A673 (cell line): ENCODE measurements at regions not wholly inside any gene's neighbourhood (a gene's known extent, or its start where the extent isn't known, plus 50 kb on each side); places are given as distances from the start of the nearest gene placed in this dataset.

Source experiments
- BruUV-seq: library from RNA; stranded (reverse); fragments of 400-500 nt; replicated peaks from 2 replicates; lab custom pipeline; 2021; lab: Mats Ljungman, UMichigan
- CTCF ChIA-PET: fragments of 300-600 bp; sonication (Branson Sonifier 250); formaldehyde crosslinking; loops from one replicate; lab custom pipeline; 2022; ENCODE audit warnings: antibody characterized with exemption; lab: Charles Lee
- POLR2A ChIA-PET: fragments of 300-600 bp; sonication (Branson Sonifier 250); formaldehyde crosslinking; loops from one replicate; lab custom pipeline; 2022; ENCODE audit warnings: antibody characterized with exemption; ENCODE audit not compliant: low non-redundant PET; lab: Charles Lee
- DNase-seq: peaks from one replicate; pipeline ENCODE4 v3.0.0-alpha.2; 2015; ENCODE audit warnings: low spot score
- H3K27ac ChIP-seq: fragments of 200-600 bp; sonication (generic); 2 replicates; pipeline ENCODE4 v1.5.1; 2016; ENCODE audit warnings: mixed run types, low read depth, mild to moderate bottlenecking, mixed read lengths, antibody characterized with exemption, low read length; ENCODE audit not compliant: poor library complexity, severe bottlenecking
- H3K27me3 ChIP-seq: fragments of 200-600 bp; sonication (generic); replicated peaks from 2 replicates; pipeline ENCODE4 v1.6.1; 2017; ENCODE audit warnings: mixed run types, low read depth, mild to moderate bottlenecking, mixed read lengths, antibody characterized with exemption, low read length; ENCODE audit not compliant: insufficient read depth, poor library complexity
- H3K36me3 ChIP-seq: fragments of 200-600 bp; sonication (generic); 2 replicates; pipeline ENCODE4 v1.6.1; 2016; ENCODE audit warnings: mixed run types, mild to moderate bottlenecking, mixed read lengths, antibody characterized with exemption, low read length; ENCODE audit not compliant: insufficient read depth, poor library complexity, severe bottlenecking
- H3K4me1 ChIP-seq: fragments of 200-600 bp; sonication (generic); 2 replicates; pipeline ENCODE4 v1.6.1; 2017; ENCODE audit warnings: mixed run types, mild to moderate bottlenecking, mixed read lengths, antibody characterized with exemption, low read length; ENCODE audit not compliant: insufficient read depth, poor library complexity, severe bottlenecking
- H3K4me3 ChIP-seq: fragments of 200-600 bp; sonication (generic); 2 replicates; pipeline ENCODE4 v1.5.1; 2016; ENCODE audit warnings: low read depth, mixed run types, mild to moderate bottlenecking, mixed read lengths, low read length; ENCODE audit not compliant: poor library complexity, severe bottlenecking
- H3K9me3 ChIP-seq: fragments of 200-600 bp; sonication (generic); 2 replicates; pipeline ENCODE4 v1.6.1; 2016; ENCODE audit warnings: mixed run types, low read depth, mild to moderate bottlenecking, mixed read lengths, antibody characterized with exemption, low read length; ENCODE audit not compliant: poor library complexity, severe bottlenecking
- CTCF ChIP-seq: fragments of 300-800, 200-600 bp; sonication (generic); conservative IDR thresholded peaks from 2 replicates; pipeline ENCODE4 v1.5.1; 2017; ENCODE audit warnings: low read depth, mild to moderate bottlenecking, antibody characterized with exemption, low read length, moderate library complexity, mixed read lengths
- EZH2 ChIP-seq: fragments of 200-600 bp; sonication (generic); IDR thresholded peaks from 2 replicates; pipeline ENCODE4 v1.6.1; 2017; ENCODE audit warnings: borderline replicate concordance, low read depth, mild to moderate bottlenecking, mixed read lengths, antibody characterized with exemption, low read length; ENCODE audit not compliant: poor library complexity, severe bottlenecking
- intact Hi-C: fragments of 100-400 bp; cut with micrococcal nuclease; formaldehyde crosslinking; loops from one replicate; pipeline ENCODE4 v1.10.0; 2022; ENCODE audit not compliant: unreplicated experiment

GRCh38 chr9:134259708-134260107 is 66.5 kb upstream of the RXRA start:
- no peaks in the 10 kb centered on the region for H3K4me1 ChIP-seq
- TF ChIP-seq CTCF (no peak), EZH2 (no peak)
- no peaks in the 10 kb centered on the region for H3K9me3 ChIP-seq
- CTCF ChIA-PET, result no interaction called here
- H3K27ac ChIP-seq, result no peak overlapping the region
- intact Hi-C loops, result no loop called here
- H3K27me3 ChIP-seq, result no peaks in the 10 kb centered on the region
- DNase-seq, result no peak
- POLR2A ChIA-PET, result no interaction called here
- BruUV-seq, result no TSS peak
- H3K4me3 ChIP-seq, result no peak overlapping the region
- H3K36me3 ChIP-seq, result no peaks in the 10 kb centered on the region

- intact Hi-C loops, result no loop called here
- CTCF ChIA-PET, result no interaction called here
- Histone ChIP-seq H3K4me3 (no peak overlapping the region), H3K9me3 (no peaks in the 10 kb centered on the region), H3K27ac (no peak overlapping the region), H3K27me3 (no peaks in the 10 kb centered on the region), H3K36me3 (no peaks in the 10 kb centered on the region), H3K4me1 (no peaks in the 10 kb centered on the region)
- POLR2A ChIA-PET, result no interaction called here
- TF ChIP-seq EZH2, result no peak
- TF ChIP-seq CTCF, result no peak
- no TSS peak for BruUV-seq
- no peak for DNase-seq
These were observed 65.5 kb upstream of the RXRA start for GRCh38 chr9:134260801-134261200.

- ChIA-PET CTCF (no interaction called here), POLR2A (no interaction called here)
- Histone ChIP-seq H3K27me3 (no peaks in the 10 kb centered on the region), H3K4me3 (no peak overlapping the region), H3K27ac (no peak overlapping the region), H3K9me3 (no peaks in the 10 kb centered on the region), H3K4me1 (no peaks in the 10 kb centered on the region), H3K36me3 (no peaks in the 10 kb centered on the region)
- DNase-seq, result no peak
- BruUV-seq, result no TSS peak
- no peak for TF ChIP-seq EZH2
- TF ChIP-seq CTCF, result no peak
- intact Hi-C loops, result no loop called here
These were observed 64.2 kb upstream of the RXRA start for GRCh38 chr9:134262035-134262434.
